NCI-H748 treated with DMSO at 0.1 percent for 48 hours (cell line): ENCODE measurements at regions not wholly inside any gene's neighbourhood (a gene's known extent, or its start where the extent isn't known, plus 50 kb on each side); places are given as distances from the start of the nearest gene placed in this dataset.

Experiments
- DNase-seq: peaks from one replicate; lab custom pipeline; 2025; lab: John Stamatoyannopoulos, UW

- DNase-seq = no peak
These were observed 319.7 kb downstream of the UACA start for GRCh38 chr15:70443486-70444273.

GRCh38 chr15:70442616-70443321 is 320.6 kb downstream of the UACA start:
- DNase-seq = no peak

- no peak for DNase-seq
These were observed 321.1 kb downstream of the UACA start for GRCh38 chr15:70442211-70442610.

- DNase-seq = no peak
These were observed 322.8 kb downstream of the UACA start for GRCh38 chr15:70440416-70441138.

- DNase-seq = no peak
These were observed 323.5 kb downstream of the UACA start for GRCh38 chr15:70439880-70440279.

- DNase-seq = no peak
These were observed 324.0 kb downstream of the UACA start for GRCh38 chr15:70439304-70439877.

GRCh38 chr15:70438776-70439175 is 324.6 kb downstream of the UACA start:
- no peak for DNase-seq

- no peak for DNase-seq
These were observed 325.4 kb downstream of the UACA start for GRCh38 chr15:70437882-70438451.

- DNase-seq = no peak
These were observed 326.3 kb downstream of the UACA start for GRCh38 chr15:70437089-70437488.

- no peak for DNase-seq
These were observed 326.9 kb downstream of the UACA start for GRCh38 chr15:70436428-70436827.

- no peak for DNase-seq
These were observed 327.5 kb downstream of the UACA start for GRCh38 chr15:70435872-70436271.

- DNase-seq = no peak
These were observed 328.0 kb downstream of the UACA start for GRCh38 chr15:70435369-70435768.

GRCh38 chr15:70433586-70434324 is 329.6 kb downstream of the UACA start:
- DNase-seq = no peak

- no peak for DNase-seq
These were observed 330.3 kb downstream of the UACA start for GRCh38 chr15:70432924-70433495.

- DNase-seq = no peak
These were observed 331.5 kb downstream of the UACA start for GRCh38 chr15:70431854-70432253.

- no peak for DNase-seq
These were observed 332.4 kb upstream of the TLE3 start for GRCh38 chr15:70430069-70430468.

GRCh38 chr15:70429056-70429722 is 331.5 kb upstream of the TLE3 start:
- no peak for DNase-seq

- DNase-seq = no peak
These were observed 330.6 kb upstream of the TLE3 start for GRCh38 chr15:70428211-70428822.

- DNase-seq = no peak
These were observed 329.7 kb upstream of the TLE3 start for GRCh38 chr15:70427167-70428120.
